ENCODE measurements at regions not wholly inside any gene's neighbourhood (a gene's known extent, or its start where the extent isn't known, plus 50 kb on each side); places are given as distances from the start of the nearest gene placed in this dataset.

- H3K27me3 ChIP-seq (ENCODE audit: control insufficient read depth, insufficient read depth, low read length), result no peaks in the 10 kb centered on the region
- H3K4me3 ChIP-seq (ENCODE audit: low read depth in 2 of 2, low read length in 2 of 2), result no peak overlapping the region
- no peak overlapping the region for H3K27ac ChIP-seq (ENCODE audit: low read length)
- ATAC-seq (no peak), DNase-seq (ENCODE audit: low read depth, low spot score) (no peak)
- ChIA-PET CTCF (no interaction called here), POLR2A (no interaction called here)
- intact Hi-C loops (cut with micrococcal nuclease; ENCODE audit: unreplicated experiment) (no loop called here), in situ Hi-C loops (cut with HindIII; ENCODE audit: low pct_unique_long_range_greater_than_20kb, low sequenced_read_pairs) (no loop called here)
- H3K36me3 ChIP-seq (ENCODE audit: control insufficient read depth, insufficient read depth, low read length), result no peaks in the 10 kb centered on the region
- BruUV-seq (replicated peaks), result no TSS peak
- no peaks in the 10 kb centered on the region for H3K4me1 ChIP-seq (ENCODE audit: control insufficient read depth, insufficient read depth, low read length)
- TF ChIP-seq, protein P1, sequence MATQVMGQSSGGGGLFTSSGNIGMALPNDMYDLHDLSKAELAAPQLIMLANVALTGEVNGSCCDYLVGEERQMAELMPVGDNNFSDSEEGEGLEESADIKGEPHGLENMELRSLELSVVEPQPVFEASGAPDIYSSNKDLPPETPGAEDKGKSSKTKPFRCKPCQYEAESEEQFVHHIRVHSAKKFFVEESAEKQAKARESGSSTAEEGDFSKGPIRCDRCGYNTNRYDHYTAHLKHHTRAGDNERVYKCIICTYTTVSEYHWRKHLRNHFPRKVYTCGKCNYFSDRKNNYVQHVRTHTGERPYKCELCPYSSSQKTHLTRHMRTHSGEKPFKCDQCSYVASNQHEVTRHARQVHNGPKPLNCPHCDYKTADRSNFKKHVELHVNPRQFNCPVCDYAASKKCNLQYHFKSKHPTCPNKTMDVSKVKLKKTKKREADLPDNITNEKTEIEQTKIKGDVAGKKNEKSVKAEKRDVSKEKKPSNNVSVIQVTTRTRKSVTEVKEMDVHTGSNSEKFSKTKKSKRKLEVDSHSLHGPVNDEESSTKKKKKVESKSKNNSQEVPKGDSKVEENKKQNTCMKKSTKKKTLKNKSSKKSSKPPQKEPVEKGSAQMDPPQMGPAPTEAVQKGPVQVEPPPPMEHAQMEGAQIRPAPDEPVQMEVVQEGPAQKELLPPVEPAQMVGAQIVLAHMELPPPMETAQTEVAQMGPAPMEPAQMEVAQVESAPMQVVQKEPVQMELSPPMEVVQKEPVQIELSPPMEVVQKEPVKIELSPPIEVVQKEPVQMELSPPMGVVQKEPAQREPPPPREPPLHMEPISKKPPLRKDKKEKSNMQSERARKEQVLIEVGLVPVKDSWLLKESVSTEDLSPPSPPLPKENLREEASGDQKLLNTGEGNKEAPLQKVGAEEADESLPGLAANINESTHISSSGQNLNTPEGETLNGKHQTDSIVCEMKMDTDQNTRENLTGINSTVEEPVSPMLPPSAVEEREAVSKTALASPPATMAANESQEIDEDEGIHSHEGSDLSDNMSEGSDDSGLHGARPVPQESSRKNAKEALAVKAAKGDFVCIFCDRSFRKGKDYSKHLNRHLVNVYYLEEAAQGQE (IDR thresholded peaks at IDR 0.05; ENCODE audit: insufficient read depth in 1 of 2, low read depth in 2 of 2, low read length in 1 of 2), result no peak
- no peak for TF ChIP-seq CTCF (IDR thresholded peaks at IDR 0.05)
- TF ChIP-seq TCF7L2 (IDR thresholded peaks at IDR 0.05; ENCODE audit: low read depth, low read length), result no peak
- TF ChIP-seq POLR2AphosphoS5 (IDR thresholded peaks at IDR 0.05; ENCODE audit: low read depth, low read length), result no peak
- TF ChIP-seq SIN3A (IDR thresholded peaks at IDR 0.05; ENCODE audit: borderline replicate concordance, insufficient read depth, low read depth, low read length), result no peak
- no peaks in the 10 kb centered on the region for H3K9me3 ChIP-seq (ENCODE audit: control insufficient read depth, insufficient read depth, low read depth, low read length)
Observed at GRCh38 chr14:100994082-100994481, 90.6 kb upstream of the RTL1 start.

GRCh38 chr14:100994756-100995330 lies 91.3 kb upstream of the RTL1 start:
- intact Hi-C loops (cut with micrococcal nuclease; ENCODE audit: unreplicated experiment), result no loop called here
- no peak for DNase-seq (ENCODE audit: low read depth, low spot score)
- H3K27ac ChIP-seq (ENCODE audit: low read length), result no peak overlapping the region

More at GRCh38 chr14:100994756-100995330, 91.3 kb upstream of the RTL1 start:
- POLR2A ChIA-PET, result interaction anchor here (0.6 kb wide), 1 partner anchor 1067 kb away, joined by 4 read pairs; no protein-coding TSS in a partner anchor
- BruUV-seq (replicated peaks), result no TSS peak
- CTCF ChIA-PET, result no interaction called here
- no peak for TF ChIP-seq TCF7L2 (IDR thresholded peaks at IDR 0.05; ENCODE audit: low read depth, low read length)
- TF ChIP-seq, protein P1 (IDR thresholded peaks at IDR 0.05; ENCODE audit: insufficient read depth in 1 of 2, low read depth in 2 of 2, low read length in 1 of 2), result no peak
- no peak for TF ChIP-seq SIN3A (IDR thresholded peaks at IDR 0.05; ENCODE audit: borderline replicate concordance, insufficient read depth, low read depth, low read length)
- TF ChIP-seq POLR2AphosphoS5 (IDR thresholded peaks at IDR 0.05; ENCODE audit: low read depth, low read length), result no peak
- no peak for TF ChIP-seq CTCF (IDR thresholded peaks at IDR 0.05)
- no peaks in the 10 kb centered on the region for H3K4me1 ChIP-seq (ENCODE audit: control insufficient read depth, insufficient read depth, low read length)
- in situ Hi-C loops (cut with HindIII; ENCODE audit: low pct_unique_long_range_greater_than_20kb, low sequenced_read_pairs), result no loop called here
- no peak overlapping the region for H3K4me3 ChIP-seq (ENCODE audit: low read depth in 2 of 2, low read length in 2 of 2)
- H3K36me3 ChIP-seq (ENCODE audit: control insufficient read depth, insufficient read depth, low read length), result no peaks in the 10 kb centered on the region; the same call in 1 of the 2 replicates
- no peaks in the 10 kb centered on the region for H3K9me3 ChIP-seq (ENCODE audit: control insufficient read depth, insufficient read depth, low read depth, low read length)
- no peaks in the 10 kb centered on the region for H3K27me3 ChIP-seq (ENCODE audit: control insufficient read depth, insufficient read depth, low read length)
- no peak for ATAC-seq

Data from Panc1 (cell line).